SHP77 (cell line): ENCODE measurements at regions not wholly inside any gene's neighbourhood (a gene's known extent, or its start where the extent isn't known, plus 50 kb on each side); places are given as distances from the start of the nearest gene placed in this dataset.
"Not testable (repeated sequence)": the region's sequence is repeated elsewhere in the genome, so short reads cannot be mapped to it uniquely, and the experiment has no call there.

ENCODE experiments used
- DNase-seq, 2 experiments: peaks; one replicate each; lab custom pipeline; 2025; lab: John Stamatoyannopoulos, UW

DNA sequence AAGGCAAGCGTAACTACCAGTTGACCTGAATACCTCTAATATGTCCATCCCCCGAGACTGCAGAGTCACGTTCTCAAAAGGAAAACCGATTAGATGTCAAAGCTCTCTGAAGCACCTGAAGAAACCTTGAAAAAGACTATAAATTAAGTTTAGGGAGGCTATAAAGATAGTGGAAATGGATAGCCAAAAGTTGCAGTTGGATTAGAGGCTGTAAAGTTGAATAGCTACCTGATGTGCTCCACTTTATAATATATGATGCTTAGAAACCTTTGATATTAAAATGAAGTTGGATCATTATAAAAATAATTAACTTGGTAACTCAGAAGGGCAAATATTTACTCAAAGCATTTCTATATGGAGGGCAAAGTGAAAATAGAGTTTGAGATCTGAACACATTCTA, 506.6 kb upstream of the AGA start:
- no peak for DNase-seq

DNA sequence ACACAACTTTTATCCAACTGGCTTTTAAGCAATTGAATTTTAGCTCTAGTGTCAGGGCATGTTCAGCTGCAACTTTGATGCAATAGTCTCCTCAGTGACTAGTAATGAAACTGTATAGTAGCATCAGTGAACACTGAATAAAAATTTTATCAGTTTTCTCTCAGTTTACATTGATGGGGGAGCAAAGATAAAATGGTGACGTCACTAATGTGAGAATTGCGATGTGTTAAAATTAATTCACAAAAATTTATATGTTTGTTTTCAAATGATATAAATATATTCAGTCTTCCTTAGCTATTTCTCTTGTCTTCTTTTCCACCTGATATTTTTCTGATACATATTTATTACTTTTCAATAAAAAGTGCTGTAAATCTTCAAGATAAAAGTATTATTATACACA, 508.8 kb upstream of the AGA start:
- DNase-seq: no peak

DNA sequence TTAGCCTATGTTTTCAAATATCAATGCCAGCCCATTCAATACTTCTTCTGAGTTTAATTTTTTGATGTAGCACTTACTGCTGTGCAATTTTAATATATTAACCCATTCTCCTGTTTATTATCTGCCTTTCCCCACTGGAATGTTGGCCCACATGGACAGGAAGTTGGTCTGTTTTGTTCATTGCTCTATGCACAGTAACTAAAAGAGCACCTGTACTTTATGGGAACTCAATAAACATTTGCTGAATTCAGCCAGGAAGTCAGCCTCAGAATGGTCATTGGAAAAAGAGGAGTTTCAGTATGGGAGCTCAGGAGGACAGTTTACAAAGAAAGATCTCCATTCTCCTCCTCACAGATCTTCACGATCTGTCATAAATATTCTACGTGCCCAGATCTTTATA, 510.5 kb upstream of the AGA start:
- no peak for DNase-seq

DNA sequence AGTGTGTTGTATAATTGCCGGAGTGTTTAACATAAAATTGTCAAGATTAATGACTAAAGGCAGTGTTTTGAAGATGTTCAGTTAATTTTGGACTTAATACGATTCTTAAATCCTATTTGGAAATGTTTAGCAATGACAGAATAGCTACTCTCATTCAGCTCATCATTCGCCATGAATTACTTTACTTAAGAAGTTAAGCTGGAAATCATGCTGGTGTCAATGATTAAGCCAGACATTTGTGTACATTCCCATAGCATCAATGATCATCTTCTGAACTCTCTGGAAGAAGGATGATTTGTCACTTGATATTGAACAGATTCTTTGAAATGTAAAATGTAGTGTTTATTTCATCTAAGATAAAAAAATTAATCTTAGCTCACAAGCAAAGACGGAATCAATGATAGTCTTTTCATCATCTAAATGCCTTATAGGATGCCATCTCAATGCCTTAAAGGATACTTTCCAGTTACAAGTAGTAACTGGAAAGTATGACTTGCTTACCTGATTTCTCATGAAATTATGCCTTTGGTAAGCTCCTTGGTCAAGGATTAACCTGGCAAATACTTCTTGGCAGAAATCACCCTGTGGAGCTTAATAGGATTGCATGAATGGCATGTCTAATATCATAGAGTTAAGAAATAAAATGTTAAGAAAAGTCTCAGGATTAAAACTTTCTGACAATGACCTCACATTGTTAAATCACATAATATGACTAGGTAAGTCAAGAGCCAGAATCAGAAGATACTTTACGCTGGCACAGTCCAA, 515.5 kb upstream of the AGA start:
- no peak for DNase-seq

DNA sequence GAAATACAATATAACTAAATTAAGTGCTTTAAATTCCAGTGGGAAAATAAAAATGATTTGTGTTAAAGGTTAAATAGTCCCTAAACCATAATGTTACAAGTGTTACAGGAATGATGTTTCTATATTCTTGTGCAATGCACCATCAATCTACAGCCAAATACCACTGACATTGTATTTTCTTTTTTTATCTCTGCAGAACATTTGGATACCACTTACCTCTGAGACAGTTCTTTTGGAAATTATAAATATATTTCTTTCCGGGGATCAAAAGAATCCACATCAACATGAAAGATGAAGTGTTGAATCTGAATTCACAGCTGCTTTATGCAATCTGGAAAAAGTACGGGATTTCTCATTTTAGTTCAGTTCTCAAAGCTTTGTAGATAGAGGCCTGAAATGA, 518.3 kb upstream of the AGA start:
- no peak for DNase-seq

DNA sequence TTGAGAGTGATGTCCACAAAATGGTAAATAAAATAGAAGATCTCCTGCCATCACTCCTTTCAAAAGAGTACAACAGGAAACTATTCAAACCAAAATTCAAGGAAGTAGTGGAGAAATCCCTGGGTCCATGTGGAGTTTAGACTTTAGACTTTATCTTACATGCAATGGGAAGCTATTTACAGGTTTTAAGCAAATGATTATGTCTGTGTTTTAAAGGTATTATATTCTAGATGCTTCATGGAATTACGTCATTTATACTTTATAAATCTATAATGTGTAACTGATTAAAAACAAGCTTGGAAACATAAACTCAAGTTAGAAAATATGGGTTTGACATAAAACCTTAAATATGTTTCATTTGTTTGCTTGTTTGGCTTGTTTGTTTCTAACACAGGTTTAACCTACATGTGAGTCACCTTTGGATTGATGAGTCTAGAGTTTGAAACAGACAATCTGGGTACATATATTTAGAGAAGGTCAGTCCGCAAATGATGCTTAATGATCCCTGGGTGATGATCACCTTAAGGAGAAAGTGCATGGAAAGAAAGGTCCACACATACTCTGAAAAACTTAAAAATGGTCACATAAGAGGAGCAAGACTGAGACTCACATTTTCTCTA, 519.6 kb upstream of the AGA start:
- DNase-seq: no peak

DNA sequence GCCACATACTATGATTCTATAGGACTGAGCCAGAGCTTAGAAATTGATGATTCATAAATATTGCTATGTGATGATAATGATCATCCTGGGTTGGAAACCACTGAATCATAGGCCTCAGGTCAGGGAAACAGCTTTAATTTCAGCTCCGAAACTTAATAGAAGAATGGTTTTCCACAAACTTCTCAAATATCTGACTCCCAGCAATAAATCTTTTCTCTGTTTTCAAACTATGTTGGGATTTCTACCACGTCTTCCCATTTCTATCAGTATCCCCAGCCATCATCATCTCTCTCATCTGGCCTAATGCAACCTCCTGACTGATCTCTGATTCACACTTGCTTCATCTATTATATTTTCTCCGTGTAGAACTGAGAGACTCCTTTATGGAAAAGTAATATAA, 521.8 kb upstream of the AGA start:
- DNase-seq: no peak

DNA sequence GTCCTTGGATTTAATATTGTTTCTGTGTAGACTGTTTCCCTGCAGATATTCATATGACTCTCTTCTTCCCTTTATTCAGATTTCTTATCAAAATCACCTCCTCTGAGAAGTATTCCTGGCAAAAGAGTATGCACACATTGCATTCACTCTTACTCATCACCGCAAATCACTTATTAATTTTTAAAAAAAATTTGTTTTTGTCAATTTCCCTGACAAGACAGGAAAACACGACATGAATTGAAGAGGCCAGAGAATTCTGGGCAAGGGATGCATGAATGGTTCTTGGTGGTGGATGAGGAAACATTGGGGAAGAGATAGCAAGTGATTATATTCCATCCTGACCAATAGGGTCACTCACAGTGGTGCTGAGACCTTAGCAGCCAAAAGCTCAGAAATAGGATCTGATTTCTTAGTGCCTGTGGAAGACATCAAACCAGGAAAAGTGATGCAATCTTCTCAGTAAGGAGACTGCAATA, 522.5 kb upstream of the AGA start:
- no peak for DNase-seq

DNA sequence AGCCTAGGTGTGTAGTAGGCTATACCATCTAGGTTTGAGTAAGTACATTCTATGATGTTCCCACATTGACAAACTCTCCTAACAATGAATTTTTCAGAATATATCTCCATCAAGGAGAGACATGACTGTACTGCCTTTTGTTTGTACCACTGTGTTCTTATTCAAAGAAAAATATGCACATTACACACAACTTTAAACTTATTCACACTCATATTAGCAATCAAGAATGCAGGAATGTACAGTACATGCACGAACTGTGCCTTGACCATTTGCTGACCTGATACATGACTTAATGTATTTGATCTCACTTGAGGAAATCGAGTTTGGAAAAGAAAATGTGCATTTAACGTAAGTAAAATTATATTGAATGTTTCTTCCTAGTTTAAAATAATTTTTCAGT, 525.1 kb upstream of the AGA start:
- no peak for DNase-seq

DNA sequence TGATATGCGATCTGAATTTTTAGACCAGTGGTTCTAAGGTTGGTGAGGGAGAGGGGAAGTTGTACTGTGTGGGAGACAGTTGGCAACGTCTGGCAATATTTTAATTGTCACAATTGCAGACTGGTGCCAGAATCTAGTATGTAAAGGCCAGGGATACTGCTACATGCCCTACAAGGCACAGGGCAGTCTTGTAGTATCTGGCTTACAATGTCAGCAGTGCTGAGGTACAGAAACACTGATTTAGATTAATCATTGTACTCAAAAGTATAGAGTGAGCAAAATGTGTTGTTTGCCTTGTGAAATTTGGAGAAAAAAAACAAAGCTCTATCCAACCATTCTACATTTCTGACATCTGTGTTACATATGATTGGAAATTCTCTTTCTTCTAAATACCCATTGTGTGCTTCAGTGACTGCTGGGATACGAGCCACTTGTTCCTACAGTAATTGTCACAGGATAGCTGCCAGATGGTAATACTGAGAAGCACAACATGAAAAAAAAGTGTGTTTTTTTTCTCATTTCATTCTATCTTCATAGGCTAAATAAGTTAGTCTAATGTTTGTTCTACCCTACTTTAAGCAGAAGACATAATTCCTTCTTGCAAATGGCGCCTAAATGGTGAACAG, 526.7 kb upstream of the AGA start:
- DNase-seq: no peak

DNA sequence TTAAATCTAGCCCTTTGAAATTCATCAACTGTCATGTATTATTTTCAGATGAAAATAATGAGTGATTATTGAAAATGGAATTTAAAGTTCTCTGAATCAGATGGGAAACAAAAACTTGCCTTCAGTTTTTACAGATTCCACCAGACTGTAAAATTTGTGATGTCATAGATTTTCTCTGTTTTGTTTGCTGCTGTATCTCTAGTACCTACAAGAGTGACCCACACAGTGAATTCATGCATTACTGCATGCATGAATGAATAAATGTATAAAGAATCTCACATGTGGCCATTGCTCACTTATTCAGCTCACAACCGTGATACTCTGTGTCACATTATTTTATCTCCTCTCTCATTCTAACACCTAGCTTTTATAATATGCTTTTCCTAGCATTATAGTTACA, 532.2 kb upstream of the AGA start:
- DNase-seq: no peak

DNA sequence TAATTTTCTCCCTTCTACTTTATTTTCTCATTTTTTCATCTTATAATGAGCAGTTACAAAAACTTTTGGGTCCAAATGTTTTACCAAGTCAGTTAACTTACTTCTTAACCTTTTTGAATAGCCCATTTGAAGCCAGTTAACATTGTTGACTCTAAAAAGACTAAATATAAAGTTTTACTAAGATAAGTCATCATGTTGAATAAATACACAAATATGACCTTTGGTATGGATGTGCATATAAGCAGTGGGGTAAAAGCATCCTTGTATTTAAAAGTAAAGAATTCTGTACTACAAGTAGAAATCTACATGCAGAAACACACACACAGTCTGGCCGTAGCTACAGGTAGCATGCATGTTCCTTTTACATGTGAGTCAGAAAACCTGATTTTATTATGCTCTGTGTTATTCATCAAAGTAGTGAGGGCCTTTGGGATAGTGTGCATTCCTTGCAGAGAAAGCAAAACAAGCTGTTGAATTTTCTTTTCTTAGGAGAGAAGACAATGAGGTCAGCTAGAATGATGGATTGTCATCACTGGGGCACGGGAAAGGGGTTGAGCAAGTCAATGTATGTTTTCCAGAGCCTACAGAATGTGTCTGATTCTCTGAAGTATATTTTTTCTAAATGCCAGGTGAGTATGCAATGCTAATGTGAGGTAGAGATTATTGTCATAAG, 533.2 kb upstream of the AGA start:
- no peak for DNase-seq

DNA sequence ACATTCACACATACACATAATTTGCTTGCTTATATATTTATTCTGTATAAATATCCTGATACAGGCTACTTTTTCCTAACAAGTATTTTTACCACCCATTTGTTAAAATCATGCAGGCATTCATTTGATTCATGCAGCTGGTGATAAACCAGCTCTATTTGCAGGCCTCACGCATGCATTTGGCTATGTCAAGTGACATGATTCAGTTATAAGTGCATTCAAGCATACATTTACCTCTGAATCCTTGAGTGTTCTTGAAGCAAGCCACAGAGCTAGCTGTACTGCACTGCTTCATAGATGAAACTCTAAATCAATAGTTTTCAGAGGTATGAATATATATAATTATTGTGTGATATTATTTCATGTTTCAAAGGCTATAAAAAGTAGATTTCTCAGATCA, 544.0 kb upstream of the AGA start:
- no peak for DNase-seq

DNA sequence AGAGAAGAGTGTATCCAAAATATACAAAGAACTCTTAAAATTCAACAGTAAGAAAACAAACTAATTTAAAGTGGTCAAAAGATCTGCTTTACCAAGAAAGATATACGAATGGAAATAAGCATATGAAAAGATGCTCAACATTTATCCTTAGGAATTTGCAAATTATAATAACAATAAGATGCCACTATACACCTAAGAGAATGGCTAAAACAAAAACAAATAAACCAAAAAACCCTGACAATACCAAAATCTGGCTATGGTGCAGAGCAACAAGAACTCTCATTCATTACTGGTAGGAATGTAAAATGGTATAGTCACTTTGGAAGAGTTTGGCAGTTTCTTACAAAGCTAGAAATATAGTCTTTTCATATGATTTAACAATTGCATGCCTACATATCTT, 545.7 kb upstream of the AGA start:
- DNase-seq: no peak

DNA sequence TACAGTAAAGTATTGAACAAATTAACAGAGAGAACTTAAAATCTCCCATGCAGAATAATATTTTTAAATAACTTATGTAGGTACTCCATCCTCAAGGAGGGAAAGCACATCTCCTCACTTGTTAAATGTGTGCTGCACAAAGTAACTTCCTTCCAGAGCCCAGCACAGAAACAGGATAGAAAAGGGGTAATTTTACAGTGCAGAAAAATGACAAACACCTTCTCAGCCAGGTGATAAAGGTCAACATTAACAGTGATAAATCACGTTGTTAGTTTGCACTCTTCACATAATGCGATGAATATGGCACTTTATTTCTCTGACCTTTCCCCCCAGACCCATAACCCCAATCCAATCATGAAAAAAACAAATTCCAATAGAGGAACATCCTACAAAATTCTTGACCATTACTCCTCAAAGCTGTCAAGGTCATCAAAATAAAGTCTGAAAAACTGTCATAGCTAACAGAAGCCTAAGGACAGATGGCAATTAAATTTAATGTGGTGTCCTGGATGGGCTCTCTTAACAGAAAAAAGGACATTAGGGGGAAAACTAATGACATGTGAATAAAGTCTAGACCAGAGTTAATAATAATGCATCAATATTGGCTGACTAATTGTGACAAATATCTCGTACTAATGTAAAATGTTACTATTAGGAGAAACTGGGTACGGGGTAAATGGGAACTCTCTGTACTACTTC, 547.4 kb upstream of the AGA start:
- no peak for DNase-seq

DNA sequence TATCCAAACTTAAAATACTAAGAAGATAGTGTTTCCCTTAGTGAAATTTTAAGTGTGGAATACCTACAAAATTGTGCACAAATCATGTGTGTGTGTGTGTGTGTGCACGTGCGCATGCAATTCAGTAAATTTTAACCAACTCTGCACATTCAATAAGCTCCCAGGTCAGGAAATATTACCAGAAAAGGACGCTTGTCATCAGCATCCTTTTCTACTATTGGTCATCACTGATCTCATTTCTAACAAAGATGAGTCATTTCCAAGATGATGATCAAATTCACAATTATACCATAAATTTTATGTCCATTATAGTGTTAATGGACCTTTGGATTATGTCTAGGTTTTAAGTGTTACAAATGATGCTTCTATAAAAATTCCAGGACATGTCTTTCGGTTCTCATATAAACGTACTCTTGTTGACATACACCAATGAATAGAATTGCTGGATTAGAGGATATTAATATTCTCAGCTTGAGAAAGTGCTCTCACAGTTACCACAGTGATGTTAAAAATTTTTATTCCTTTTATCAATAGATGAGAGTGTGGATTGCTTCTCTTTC, 560.9 kb upstream of the AGA start:
- no peak for DNase-seq

DNA sequence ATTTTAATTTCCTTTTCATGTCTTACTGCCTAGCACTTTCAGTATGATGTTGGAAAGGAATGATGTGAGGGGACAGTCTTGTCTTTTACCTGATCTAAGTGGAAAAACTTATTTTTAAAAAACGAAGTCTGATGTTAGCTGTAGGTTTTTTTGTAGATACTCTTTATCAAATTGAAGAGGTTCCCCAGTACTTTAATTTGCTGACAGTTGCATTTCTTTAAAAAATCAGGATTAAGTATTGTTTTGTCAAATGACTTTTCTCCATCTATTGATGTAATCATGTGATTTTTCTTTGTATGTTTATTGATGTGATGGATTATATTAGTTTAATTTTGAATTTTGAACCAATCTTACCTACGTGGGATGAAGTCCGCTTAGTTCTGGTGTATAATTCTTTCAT, 568.4 kb upstream of the AGA start:
- no peak for DNase-seq

DNA sequence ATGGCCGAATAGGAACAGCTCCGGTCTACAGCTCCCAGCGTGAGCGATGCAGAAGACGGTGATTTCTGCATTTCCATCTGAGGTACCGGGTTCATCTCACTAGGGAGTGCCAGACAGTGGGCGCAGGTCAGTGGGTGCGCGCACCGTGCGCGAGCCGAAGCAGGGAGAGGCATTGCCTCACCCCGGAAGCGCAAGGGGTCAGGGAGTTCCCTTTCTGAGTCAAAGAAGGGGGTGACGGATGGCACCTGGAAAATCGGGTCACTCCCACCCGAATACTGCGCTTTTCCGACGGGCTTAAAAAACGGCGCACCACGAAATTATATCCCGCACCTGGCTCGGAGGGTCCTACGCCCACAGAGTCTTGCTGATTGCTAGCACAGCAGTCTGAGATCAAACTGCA, 572.8 kb upstream of the AGA start:
- not testable (repeated sequence) for DNase-seq

DNA sequence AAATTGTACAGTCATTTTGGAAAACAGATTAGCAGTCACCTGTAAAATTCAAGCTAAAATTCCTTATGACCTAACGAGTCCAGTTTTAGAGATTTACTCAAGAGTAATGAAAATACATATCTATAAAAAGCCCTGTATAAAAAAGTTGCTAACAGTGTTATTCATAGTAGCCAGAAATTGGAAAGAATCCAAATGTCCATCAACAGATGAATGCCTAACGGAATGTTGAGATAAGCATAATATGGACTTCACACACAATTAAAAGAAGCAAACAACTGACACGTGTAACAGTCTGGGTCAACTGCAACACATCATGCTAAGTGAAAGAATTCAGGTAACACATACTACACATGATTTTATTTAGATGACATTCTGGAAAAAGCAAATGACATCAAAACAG, 584.8 kb upstream of the AGA start:
- DNase-seq: no peak

DNA sequence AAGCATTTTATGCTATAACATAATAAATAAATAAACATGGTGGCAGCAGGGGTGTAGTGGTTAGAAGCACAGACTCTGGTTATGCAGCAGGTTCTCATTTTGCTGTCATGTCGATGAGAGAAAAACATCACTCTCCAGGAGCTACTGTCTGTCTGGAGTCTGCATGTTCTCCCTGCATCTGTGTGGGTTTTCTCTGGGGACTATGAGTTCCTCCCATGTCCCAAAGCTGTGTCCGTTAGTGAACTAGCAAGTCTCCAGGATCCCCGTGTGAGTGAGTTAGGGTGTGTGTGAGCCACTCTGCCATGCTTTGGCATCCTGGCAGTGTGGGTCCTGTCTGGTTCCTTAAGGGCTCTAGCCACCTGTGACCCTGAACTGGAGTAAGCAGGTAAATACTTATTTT, 585.6 kb upstream of the AGA start:
- DNase-seq: no peak

DNA sequence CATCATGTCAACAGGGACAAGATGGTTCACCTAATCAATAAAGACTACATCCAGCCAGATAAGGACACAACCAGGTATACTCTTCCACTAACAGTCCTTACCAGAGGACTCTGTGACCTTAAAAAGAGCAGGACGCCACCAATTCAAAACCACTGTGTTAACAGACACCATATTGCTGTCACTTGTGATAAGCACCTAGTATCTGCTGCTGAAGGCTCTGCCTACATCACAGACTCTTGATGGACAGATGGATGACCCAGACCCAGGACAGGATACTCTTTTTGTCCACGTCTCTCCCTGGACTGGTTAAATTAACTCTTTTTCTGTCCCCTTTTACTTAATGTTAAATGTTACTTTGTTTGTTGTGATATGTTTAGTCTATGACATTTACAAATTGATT, 586.2 kb upstream of the AGA start:
- DNase-seq: no peak
